ENCODE measurements at regions not wholly inside any gene's neighbourhood (a gene's known extent, or its start where the extent isn't known, plus 50 kb on each side); places are given as distances from the start of the nearest gene placed in this dataset.

- no peak for TF ChIP-seq CTCF (IDR thresholded peaks at IDR 0.05; ENCODE audit: low read depth, low read length, missing control alignments)
- peak; percentile 97 for DNase-seq
- Histone ChIP-seq H3K4me3 (ENCODE audit: low read depth, low read length) (no peak overlapping the region), H3K36me3 (replicated peaks) (no peaks in the 10 kb centered on the region), H3K27me3 (replicated peaks) (no peaks in the 10 kb centered on the region), H3K27ac (peak overlapping the region; percentile 53)
- in situ Hi-C loops (cut with HindIII; ENCODE audit: low pct_ligation_motif_present, low sequenced_read_pairs), result no loop called here
Measured at GRCh38 chr1:115430441-115431158, 92.6 kb upstream of the NGF start.

- H3K27me3 ChIP-seq (replicated peaks), result no peaks in the 10 kb centered on the region
- TF ChIP-seq CTCF (IDR thresholded peaks at IDR 0.05; ENCODE audit: low read depth, low read length, missing control alignments), result no peak
- peak; percentile 28 for DNase-seq
- H3K27ac ChIP-seq, result peak overlapping the region; percentile 53
- in situ Hi-C loops (cut with HindIII; ENCODE audit: low pct_ligation_motif_present, low sequenced_read_pairs), result no loop called here
- H3K36me3 ChIP-seq (replicated peaks), result no peaks in the 10 kb centered on the region
- H3K4me3 ChIP-seq (ENCODE audit: low read depth, low read length), result no peak overlapping the region
Measured at GRCh38 chr1:115429884-115430283, 91.8 kb upstream of the NGF start.

- in situ Hi-C loops (cut with HindIII; ENCODE audit: low pct_ligation_motif_present, low sequenced_read_pairs), result no loop called here
- Histone ChIP-seq H3K27me3 (replicated peaks) (no peaks in the 10 kb centered on the region), H3K27ac (peak overlapping the region; percentile 53), H3K36me3 (replicated peaks) (no peaks in the 10 kb centered on the region), H3K4me3 (ENCODE audit: low read depth, low read length) (no peak overlapping the region)
- DNase-seq, result peak; percentile 30
- TF ChIP-seq CTCF (IDR thresholded peaks at IDR 0.05; ENCODE audit: low read depth, low read length, missing control alignments), result no peak
Measured at GRCh38 chr1:115429241-115429640, 91.2 kb upstream of the NGF start.

- no peak for DNase-seq
- no peaks in the 10 kb centered on the region for H3K27me3 ChIP-seq (replicated peaks)
- no peaks in the 10 kb centered on the region for H3K36me3 ChIP-seq (replicated peaks)
- H3K27ac ChIP-seq, result no peak overlapping the region
- in situ Hi-C loops (cut with HindIII; ENCODE audit: low pct_ligation_motif_present, low sequenced_read_pairs), result no loop called here
- no peak overlapping the region for H3K4me3 ChIP-seq (ENCODE audit: low read depth, low read length)
- TF ChIP-seq CTCF (IDR thresholded peaks at IDR 0.05; ENCODE audit: low read depth, low read length, missing control alignments), result no peak
Measured at GRCh38 chr1:115428676-115429075, 90.6 kb upstream of the NGF start.

- Histone ChIP-seq H3K27ac (no peak overlapping the region), H3K4me3 (ENCODE audit: low read depth, low read length) (no peak overlapping the region), H3K36me3 (replicated peaks) (no peaks in the 10 kb centered on the region), H3K27me3 (replicated peaks) (no peaks in the 10 kb centered on the region)
- DNase-seq, result no peak
- no peak for TF ChIP-seq CTCF (IDR thresholded peaks at IDR 0.05; ENCODE audit: low read depth, low read length, missing control alignments)
- in situ Hi-C loops (cut with HindIII; ENCODE audit: low pct_ligation_motif_present, low sequenced_read_pairs), result no loop called here
Measured at GRCh38 chr1:115428256-115428655, 90.2 kb upstream of the NGF start.

- no peak overlapping the region for H3K4me3 ChIP-seq (ENCODE audit: low read depth, low read length)
- TF ChIP-seq CTCF (IDR thresholded peaks at IDR 0.05; ENCODE audit: low read depth, low read length, missing control alignments), result no peak
- in situ Hi-C loops (cut with HindIII; ENCODE audit: low pct_ligation_motif_present, low sequenced_read_pairs), result no loop called here
- no peaks in the 10 kb centered on the region for H3K36me3 ChIP-seq (replicated peaks)
- peak overlapping the region; percentile 82 for H3K27ac ChIP-seq
- H3K27me3 ChIP-seq (replicated peaks), result no peaks in the 10 kb centered on the region
- DNase-seq, result no peak
Measured at GRCh38 chr1:115426956-115427355, 88.9 kb upstream of the NGF start.

Data from brain microvascular endothelial cell (primary cell).